22Rv1 (cell line): ENCODE measurements at regions not wholly inside any gene's neighbourhood (a gene's known extent, or its start where the extent isn't known, plus 50 kb on each side); places are given as distances from the start of the nearest gene placed in this dataset.

ENCODE experiments used
- H3K27ac ChIP-seq: fragments of 450-650 bp; 2 replicates; pipeline ENCODE4 v1.5.1; 2017
- ZFX ChIP-seq: fragments of 450-650 bp; IDR thresholded peaks from 2 replicates; pipeline ENCODE4 v1.6.1; 2017; ENCODE audit warnings: antibody characterized with exemption, borderline replicate concordance
- TF ChIP-seq, protein P1 (sequence below): fragments of 450-650 bp; IDR thresholded peaks from 2 replicates; pipeline ENCODE4 v1.5.1; 2017; ENCODE audit warnings: mild to moderate bottlenecking

DNA sequence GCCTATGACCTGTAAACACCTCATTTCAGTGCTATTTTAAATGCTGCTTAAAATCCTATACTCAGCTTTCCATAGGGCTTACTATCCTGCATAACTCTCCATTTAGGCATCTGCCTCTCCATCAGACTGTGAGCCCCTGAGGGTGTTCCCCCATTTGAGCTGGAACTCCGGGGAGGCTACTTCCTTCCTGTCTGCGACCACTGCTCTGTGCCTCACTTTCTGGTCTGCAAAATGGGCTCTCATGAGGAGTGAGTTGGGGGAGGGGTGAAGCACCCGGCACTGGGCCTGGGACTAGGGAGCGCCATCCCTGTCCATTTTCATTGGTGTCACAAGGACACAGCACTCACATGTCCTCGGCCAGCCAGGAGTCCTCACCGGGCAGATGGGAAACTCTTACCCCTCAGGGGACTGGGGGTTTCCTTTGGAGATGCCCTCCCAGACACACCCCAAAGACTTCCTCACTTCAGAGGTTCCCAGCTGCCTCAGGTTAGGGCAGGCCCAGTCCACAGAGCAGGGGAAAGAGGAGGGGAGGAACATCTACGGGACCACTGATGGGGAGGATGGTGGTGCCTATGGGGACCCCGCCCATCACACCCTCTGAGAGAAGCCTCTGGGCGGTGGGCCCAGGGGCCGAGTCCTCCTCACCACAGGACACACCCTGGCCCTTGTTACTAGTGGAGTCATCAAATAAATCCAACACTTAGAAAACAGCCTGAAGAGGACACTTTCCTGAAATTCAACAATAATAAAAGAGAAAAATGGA, 134.9 kb downstream of the MATN1 start:
- TF ChIP-seq, protein P1, sequence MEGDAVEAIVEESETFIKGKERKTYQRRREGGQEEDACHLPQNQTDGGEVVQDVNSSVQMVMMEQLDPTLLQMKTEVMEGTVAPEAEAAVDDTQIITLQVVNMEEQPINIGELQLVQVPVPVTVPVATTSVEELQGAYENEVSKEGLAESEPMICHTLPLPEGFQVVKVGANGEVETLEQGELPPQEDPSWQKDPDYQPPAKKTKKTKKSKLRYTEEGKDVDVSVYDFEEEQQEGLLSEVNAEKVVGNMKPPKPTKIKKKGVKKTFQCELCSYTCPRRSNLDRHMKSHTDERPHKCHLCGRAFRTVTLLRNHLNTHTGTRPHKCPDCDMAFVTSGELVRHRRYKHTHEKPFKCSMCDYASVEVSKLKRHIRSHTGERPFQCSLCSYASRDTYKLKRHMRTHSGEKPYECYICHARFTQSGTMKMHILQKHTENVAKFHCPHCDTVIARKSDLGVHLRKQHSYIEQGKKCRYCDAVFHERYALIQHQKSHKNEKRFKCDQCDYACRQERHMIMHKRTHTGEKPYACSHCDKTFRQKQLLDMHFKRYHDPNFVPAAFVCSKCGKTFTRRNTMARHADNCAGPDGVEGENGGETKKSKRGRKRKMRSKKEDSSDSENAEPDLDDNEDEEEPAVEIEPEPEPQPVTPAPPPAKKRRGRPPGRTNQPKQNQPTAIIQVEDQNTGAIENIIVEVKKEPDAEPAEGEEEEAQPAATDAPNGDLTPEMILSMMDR, result no peak
- no peak for TF ChIP-seq ZFX
- H3K27ac ChIP-seq, result no peak overlapping the region

DNA sequence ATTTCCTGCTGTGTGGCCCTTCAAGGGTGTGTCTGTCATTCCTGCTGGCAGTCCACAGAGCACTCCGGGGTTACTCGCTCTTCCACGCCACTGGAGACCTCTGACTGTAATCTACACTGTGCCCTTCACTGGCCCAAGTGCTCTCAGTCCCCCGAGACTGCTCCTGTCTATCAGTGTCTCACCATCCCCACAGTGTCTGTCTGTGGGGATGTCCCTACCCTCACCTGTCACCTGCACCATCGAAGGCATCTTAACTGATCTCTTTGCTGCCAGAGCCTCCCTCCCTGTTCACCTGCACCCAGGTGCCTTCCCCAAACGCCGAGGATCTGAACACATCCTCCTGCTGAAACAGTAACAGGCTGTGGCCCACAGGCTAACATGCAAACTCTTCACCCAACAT, 136.7 kb downstream of the MATN1 start:
- H3K27ac ChIP-seq, result no peak overlapping the region
- no peak for TF ChIP-seq ZFX
- TF ChIP-seq, protein P1, result no peak

DNA sequence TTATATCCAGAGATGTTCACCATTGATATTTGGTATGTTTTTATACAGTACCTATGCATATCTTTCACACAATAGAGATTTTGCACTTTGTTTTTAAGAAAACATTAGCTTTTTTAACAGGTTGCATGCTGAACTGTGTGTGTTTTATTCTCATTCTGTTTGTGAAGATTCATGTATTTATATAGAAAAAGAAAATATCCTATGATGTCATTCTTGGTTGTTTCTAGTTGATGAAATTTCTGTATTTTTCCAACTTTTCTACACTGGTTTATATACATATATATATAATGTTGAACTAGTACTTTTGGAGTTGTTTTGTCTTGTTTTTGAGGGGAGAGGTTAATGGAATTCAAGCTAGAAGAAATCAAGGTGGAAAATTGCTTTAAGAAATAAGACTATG, 143.8 kb downstream of the MATN1 start:
- TF ChIP-seq, protein P1, result no peak
- no peak for TF ChIP-seq ZFX
- H3K27ac ChIP-seq, result no peak overlapping the region

DNA sequence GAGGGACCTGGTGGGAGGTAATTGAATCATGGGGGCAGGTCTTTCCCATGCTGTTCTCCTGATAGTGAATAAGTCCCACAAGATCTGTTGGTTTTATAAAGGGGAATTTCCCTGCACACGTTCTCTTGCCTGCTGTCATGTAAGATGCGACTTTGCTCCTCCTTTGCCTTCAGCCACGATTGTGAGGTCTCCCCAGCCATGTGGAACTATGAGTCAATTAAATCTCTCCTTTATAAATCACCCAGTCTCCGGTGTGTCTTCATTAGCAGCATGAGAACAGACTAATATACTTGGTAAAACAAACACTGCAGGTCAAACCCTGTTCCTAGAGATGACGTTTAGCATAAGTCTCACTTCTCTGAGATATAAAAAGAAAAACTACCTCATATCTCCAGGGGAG, 148.3 kb downstream of the MATN1 start:
- H3K27ac ChIP-seq, result no peak overlapping the region
- TF ChIP-seq ZFX, result no peak
- TF ChIP-seq, protein P1, result no peak

DNA sequence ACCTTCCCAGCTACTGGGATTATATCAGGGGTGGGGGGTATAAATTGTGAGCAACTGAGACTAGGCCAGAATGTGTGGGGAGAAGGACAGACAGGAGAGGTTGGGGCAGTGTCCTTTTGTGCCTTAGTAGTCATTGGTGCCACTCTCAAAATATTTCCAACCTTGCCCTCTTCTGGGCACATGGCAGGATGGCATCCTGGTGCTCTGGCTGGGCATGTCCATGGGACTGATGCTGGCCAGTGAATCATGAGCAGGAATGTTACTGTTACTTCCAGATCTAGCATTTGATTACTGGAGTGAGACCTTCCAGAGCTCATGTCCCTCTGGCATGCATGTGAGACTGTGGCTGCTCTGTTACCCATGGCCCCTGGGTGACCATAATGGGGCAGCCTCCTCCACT, 151.2 kb downstream of the MATN1 start:
- H3K27ac ChIP-seq, result no peak overlapping the region
- TF ChIP-seq, protein P1, result no peak

DNA sequence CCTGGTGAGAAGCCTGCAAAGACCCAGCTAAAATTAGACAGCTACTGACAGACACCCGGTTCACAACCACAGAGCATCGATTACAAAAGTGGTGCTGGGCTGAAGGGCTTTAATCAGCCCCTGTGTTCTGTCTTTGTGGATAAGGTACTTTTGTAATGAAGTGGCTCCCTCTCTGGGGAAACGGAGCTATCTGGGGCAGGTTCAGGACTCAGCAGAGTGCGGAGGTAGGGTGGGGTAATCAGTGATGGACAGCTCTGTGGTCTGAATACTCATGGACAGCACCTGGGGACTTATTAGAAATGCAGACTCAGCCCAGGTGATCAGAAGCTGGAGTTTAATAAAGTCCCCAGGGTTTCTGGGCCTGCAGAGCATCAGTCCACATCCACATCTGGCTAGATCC, 152.0 kb downstream of the MATN1 start:
- TF ChIP-seq, protein P1, result no peak
- TF ChIP-seq ZFX, result no peak
- H3K27ac ChIP-seq, result no peak overlapping the region

DNA sequence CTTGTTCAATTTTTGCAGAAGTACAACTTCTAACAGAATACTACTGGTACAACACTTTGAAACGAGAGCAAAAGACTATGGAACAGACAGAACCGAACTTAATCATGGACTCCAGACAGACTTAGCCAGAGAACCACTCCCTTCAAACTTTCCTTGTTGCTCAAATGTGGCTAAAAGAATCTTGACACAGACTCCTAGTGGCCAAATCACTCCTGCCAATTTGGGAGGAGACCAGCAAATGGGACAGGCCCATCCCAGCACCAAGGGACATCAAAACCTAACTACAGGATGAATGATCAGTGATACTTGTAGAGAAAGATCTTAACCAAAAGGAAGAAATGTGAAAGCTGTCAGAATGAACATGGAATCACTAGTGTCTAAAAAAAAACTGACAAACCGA, 154.0 kb downstream of the MATN1 start:
- no peak overlapping the region for H3K27ac ChIP-seq
- TF ChIP-seq, protein P1, result no peak
- TF ChIP-seq ZFX, result no peak
